ENCODE measurements at regions not wholly inside any gene's neighbourhood (a gene's known extent, or its start where the extent isn't known, plus 50 kb on each side); places are given as distances from the start of the nearest gene placed in this dataset.

- no peak for DNase-seq
These were observed 158.8 kb upstream of the DUSP10 start for GRCh38 chr1:221900678-221901077.

- no peak for DNase-seq
These were observed 155.4 kb upstream of the DUSP10 start for GRCh38 chr1:221897321-221897721.

- no peak for DNase-seq
These were observed 150.5 kb upstream of the DUSP10 start for GRCh38 chr1:221892301-221892830.

DNA sequence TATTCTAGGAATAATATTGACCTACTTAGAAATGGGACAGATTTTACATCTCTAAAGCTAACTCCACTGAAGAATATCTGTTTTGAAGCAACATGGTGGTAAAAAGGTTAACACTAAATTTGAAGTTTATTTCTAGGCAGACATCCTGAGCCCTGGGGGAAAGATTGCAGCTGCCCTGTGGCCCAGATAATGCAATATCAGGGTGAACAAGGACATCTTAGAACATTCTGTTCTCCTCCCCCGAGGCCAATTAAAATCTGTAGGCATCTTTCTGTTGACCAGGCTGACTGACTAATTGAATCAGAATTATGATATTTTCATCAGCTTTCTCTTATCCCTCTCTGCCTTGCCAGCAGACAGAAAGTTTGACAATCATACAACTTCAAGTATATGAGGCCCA lies 149.8 kb upstream of the DUSP10 start:
- DNase-seq, result no peak

DNA sequence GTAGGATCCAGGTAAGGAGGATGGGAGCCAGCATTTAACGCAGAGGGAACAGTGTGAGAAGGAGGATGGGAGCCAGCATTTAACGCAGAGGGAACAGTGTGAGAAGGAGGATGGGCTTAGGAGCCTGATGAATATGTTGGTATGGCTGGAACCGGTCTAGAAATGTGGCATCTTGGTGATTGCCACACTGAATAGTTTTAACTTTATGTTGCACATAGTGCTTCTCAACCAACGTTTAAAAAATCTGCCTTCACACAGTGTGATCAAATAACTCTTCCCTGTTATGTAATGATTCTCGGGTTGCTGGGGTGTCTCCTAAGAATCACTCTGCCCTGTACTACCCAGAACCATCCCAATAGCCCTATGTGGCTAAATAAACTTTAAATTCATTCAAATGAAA lies 146.9 kb upstream of the DUSP10 start:
- DNase-seq, result no peak

GRCh38 chr1:221888218-221888617 lies 146.3 kb upstream of the DUSP10 start:
- DNase-seq, result no peak

DNA sequence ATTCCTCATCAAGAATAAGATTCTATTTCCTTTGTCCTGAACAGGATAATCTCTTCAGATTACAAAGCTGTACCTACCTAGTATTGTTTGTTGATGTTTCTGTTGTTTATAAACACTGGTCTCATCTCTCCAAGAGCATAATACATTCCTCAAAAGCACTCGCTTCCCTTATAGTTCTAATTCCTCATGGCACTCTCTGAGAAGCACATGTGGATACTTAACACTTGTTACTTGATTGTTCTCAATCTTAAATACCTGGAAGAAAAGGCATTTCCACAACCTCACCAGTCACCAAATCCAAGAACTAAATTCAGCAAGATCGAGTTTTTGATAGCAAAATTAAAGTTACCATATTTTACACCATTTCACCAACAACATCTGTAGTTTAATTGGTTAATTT lies 145.9 kb upstream of the DUSP10 start:
- no peak for DNase-seq

DNA sequence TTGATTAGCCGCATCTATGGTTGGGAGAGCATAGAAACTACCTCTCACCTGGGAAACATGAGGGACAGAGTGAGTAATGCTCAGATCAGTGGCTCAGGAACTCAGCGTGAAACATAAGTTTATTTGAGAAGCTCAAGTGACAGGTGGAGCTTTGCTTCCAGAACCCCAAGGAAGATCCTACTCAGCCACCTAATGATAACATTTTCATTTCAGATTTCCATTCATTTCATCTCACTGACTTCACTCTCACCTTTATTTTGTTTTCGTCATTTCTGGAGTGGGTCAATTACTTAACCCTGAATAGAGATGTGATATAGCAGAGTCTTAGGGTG lies 145.5 kb upstream of the DUSP10 start:
- no peak for DNase-seq

- DNase-seq, result no peak
These were observed 145.0 kb upstream of the DUSP10 start for GRCh38 chr1:221886743-221887414.

DNA sequence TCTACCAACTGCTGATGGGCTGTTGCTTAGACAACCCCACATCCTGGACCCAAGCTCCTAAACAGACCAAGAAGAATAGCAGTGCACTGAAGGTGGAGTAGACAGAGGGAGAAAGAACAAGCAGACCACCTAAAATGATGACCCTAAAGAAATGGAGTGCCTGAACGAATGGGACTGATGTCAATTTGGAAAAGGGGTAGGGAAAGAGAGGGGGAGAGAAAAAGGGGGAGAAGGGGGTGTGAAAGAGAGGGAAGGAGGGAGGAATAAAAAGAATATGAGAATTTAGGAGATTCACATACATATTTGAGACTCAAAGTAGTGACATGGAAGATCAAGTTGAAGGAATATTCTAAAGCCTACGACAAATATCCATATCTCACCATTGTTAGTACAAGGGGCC lies 144.4 kb upstream of the DUSP10 start:
- DNase-seq, result no peak

DNA sequence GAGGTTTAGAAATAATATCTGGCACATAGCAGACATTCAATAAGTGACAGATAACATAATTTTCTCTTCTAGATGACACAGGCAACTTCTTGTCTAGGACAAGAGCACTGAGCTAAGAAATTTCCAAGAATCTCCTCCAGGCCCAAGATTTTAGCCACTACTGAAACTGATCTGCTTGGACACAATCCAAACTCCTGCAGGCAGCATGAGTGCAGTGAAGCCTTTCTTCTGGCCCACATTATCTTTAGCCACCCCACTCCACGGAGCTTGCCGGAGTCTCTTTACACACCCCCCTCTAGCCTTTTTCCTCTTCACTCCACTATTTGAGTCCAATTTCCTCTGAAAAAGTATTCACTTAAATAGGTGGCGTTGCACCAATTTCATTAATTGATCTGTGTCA lies 142.9 kb upstream of the DUSP10 start:
- DNase-seq, result no peak

- DNase-seq, result no peak
These were observed 140.1 kb upstream of the DUSP10 start for GRCh38 chr1:221881805-221882581.

GRCh38 chr1:221880182-221880581 lies 138.3 kb upstream of the DUSP10 start:
- no peak for DNase-seq

DNA sequence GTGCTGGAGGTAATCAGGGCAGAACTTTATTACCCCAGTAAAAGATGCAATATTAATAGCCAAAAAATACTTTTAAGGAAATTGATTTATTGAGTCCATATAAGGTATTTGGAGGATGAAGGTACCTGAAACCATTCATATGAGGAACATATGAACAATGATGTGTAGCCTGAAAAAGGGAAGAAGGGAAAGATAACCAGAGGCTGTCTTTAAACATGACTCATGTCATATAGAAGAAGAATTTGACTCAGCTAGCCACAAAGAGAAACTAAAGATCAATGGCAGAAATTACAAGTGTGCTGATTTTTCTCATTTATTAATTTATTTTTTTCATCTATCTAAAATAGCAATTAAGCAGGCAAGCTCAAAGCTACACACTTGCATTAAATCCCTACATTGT lies 136.2 kb upstream of the DUSP10 start:
- DNase-seq, result no peak

DNA sequence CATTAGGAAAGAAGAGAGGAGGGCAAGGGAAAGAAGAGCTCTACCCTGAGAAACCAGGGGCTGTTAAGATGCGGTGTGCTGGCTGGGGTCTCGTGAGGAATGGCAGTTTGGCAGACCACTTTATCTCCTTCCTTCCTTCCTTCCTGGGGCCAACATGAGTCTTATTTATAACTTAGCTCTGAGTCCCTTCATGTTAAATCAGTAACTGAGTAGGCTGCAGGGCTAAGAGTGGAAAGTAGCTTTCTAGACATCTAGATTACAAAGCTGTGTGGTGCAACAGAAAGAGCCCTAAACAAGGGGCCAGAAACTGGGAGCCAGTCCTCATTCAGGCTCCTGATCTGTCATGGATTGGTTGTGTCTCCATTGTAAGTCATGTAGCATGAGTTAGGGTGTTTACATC lies 135.4 kb upstream of the DUSP10 start:
- no peak for DNase-seq

DNA sequence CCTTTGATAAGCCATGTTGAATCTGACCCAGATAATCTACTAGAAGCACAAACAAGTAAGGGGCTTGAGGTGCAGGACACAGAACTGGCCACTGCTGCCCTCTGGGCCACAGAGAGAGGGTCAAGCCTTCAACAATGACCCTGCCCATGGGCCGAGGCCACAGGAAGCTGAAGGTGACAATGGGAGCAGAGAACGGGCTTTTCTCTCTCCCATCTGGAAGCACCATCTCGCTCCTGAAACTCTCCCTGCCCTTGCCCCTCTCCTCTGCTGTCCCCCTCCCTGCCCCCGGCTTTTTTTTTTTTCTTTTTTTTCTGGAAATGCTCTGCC lies 133.1 kb upstream of the DUSP10 start:
- DNase-seq, result no peak

DNA sequence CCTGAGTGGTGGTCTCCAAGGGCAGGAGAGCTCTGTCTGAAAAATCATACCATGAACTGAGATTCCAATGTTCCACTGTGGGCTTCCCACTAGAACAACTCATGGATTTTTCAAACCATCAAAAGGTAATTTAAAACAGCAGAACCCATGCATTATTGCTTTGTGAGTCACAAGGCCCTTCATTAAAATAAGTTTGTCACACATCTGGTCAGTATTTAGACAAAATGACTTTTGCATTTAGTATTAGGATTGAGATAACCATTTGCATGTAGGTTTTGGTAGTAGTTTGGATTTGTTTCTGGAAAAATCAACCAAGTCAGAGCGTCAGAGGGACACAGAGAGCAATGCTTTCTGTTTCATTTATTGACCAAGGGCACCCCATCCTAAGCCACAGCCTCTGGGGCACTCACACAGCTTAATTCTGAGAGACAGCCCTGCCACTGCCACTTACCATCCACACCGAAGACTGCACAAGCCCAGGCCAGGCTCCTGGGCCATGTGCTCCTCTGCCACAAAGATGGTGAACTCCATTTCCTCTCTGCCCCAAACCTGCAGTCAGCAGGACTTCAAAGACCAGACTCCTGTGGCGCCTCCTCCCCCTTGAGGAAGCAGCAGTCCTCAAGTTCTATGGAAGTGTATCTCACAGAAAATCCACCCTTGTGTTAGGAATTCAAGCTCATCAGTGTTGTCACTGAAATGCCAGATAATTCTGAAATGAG lies 132.6 kb upstream of the DUSP10 start:
- no peak for DNase-seq

DNA sequence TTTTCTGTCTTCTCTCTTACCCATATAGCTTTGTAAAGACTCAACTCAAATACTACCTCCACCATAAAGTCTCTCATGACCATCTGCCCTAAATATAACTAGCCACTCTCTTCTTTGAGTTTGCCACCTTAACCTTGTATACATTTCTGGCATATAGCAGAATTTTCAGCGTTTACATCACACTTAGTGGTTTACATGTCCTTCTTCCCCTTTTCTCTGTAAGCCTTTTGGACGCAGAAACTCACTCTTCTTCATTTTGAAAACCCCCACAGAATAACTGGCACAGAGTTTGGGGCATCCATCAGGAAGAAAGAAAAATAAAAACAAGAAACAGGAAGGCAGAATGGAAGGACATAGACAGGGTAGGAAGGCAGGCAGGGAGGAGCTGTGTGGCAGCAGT lies 131.8 kb upstream of the DUSP10 start:
- DNase-seq, result no peak

GRCh38 chr1:221871056-221871455 lies 129.2 kb upstream of the DUSP10 start:
- DNase-seq, result no peak

- DNase-seq, result no peak
These were observed 127.9 kb upstream of the DUSP10 start for GRCh38 chr1:221869779-221870178.

DNA sequence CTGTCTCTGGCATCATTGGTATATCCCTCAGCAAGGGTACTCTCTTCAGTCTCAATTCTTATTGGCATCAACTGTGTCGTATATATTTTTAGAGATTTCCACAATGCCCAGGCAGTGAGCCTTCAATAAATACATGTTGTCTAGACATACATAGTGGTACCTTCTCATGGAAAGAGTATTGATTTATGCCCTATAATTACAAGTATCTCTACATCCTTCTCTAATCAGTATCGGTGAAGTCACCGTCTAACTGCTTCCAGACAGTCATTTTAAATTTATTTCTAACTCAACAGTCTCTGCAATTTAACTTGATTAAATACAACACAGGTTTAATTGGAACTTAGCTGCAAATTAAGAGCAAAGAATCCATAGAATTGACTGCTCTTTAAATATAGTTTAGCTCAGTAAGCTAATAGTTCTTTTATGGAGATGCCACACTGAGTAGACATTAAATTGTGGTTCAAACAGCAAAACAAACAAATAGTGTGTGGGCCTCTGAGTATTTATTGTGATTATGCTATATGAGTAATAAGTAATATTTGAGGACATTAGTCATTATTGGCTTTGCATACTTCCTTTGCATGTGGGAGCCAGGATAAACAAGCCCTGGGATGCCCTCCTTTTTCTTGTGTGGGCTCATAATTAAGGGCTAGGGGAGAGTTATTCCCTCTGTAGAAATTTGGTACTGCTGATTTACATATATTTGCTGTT lies 126.9 kb upstream of the DUSP10 start:
- DNase-seq, result no peak

GRCh38 chr1:221867003-221867402 lies 125.1 kb upstream of the DUSP10 start:
- DNase-seq, result no peak

- DNase-seq, result no peak
These were observed 123.9 kb upstream of the DUSP10 start for GRCh38 chr1:221865808-221866207.

GRCh38 chr1:221863635-221864034 lies 121.7 kb upstream of the DUSP10 start:
- no peak for DNase-seq
